WTC11 (cell line): ENCODE measurements at regions not wholly inside any gene's neighbourhood (a gene's known extent, or its start where the extent isn't known, plus 50 kb on each side); places are given as distances from the start of the nearest gene placed in this dataset.
"Not testable (repeated sequence)": the region's sequence is repeated elsewhere in the genome, so short reads cannot be mapped to it uniquely, and the experiment has no call there.

Source experiments
- ZNF121 ChIP-seq: sonication (generic); formaldehyde crosslinking; IDR thresholded peaks from 2 replicates; pipeline ENCODE4 v1.8.0; 2023; ENCODE audit warnings: missing genetic modification reagents
- ZNF263 ChIP-seq: sonication (generic); formaldehyde crosslinking; IDR thresholded peaks from 2 replicates; pipeline ENCODE4 v1.8.1; 2022; ENCODE audit warnings: low read depth, mild to moderate bottlenecking, moderate library complexity, missing genetic modification reagents
- TF ChIP-seq, protein P1 (sequence below): fragments of 200-600 bp; IDR thresholded peaks from 2 replicates; pipeline ENCODE4 v1.8.0; 2022; ENCODE audit warnings: antibody characterized with exemption

DNA sequence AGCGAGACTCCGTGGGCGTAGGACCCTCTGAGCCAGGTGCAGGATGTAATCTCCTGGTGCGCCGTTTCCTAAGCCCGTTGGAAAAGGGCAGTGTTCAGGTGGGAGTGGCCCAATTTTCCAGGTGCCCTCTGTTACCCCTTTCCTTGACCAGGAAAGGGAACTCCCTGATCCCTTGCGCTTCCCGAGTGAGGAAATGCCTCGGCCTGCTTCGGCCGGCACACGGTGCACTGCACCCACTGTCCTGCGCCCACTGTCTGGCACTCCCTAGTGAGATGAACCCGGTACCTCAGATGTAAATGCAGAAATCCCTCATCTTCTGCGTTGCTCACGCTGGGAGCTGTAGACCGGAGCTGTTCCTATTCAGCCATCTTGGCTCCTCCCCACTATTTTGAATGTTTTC lies 81.7 kb upstream of the NUDT6 start:
- TF ChIP-seq, protein P1, sequence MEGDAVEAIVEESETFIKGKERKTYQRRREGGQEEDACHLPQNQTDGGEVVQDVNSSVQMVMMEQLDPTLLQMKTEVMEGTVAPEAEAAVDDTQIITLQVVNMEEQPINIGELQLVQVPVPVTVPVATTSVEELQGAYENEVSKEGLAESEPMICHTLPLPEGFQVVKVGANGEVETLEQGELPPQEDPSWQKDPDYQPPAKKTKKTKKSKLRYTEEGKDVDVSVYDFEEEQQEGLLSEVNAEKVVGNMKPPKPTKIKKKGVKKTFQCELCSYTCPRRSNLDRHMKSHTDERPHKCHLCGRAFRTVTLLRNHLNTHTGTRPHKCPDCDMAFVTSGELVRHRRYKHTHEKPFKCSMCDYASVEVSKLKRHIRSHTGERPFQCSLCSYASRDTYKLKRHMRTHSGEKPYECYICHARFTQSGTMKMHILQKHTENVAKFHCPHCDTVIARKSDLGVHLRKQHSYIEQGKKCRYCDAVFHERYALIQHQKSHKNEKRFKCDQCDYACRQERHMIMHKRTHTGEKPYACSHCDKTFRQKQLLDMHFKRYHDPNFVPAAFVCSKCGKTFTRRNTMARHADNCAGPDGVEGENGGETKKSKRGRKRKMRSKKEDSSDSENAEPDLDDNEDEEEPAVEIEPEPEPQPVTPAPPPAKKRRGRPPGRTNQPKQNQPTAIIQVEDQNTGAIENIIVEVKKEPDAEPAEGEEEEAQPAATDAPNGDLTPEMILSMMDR = not testable (repeated sequence)
- TF ChIP-seq ZNF121, ZNF263 (CRISPR knock-in tag): not testable (repeated sequence)
